Brain microvascular endothelial cell (primary cell): ENCODE measurements at regions not wholly inside any gene's neighbourhood (a gene's known extent, or its start where the extent isn't known, plus 50 kb on each side); places are given as distances from the start of the nearest gene placed in this dataset.

Experiments
- DNase-seq: peaks from one replicate; pipeline ENCODE4 v3.0.0-alpha.2; 2020
- H3K27ac ChIP-seq: fragments of 250-450 bp; sonication (Bioruptor Pico); 2 replicates; pipeline ENCODE4 v1.5.1; 2020; ENCODE audit warnings: mild to moderate bottlenecking, moderate library complexity
- H3K27me3 ChIP-seq: fragments of 250-450 bp; sonication (Bioruptor Pico); replicated peaks from 2 replicates; pipeline ENCODE4 v1.5.1; 2020; ENCODE audit warnings: mild to moderate bottlenecking
- H3K36me3 ChIP-seq: fragments of 250-450 bp; sonication (Bioruptor Pico); replicated peaks from 2 replicates; pipeline ENCODE4 v1.5.1; 2020; ENCODE audit warnings: mild to moderate bottlenecking
- H3K4me3 ChIP-seq: 2 replicates; pipeline ENCODE4 v1.5.1; 2011; ENCODE audit warnings: low read depth, mild to moderate bottlenecking, control low read depth, low read length, moderate library complexity
- in situ Hi-C: cut with HindIII; loops from 2 replicates; pipeline ENCODE4 v1.10.0; 2017; ENCODE audit warnings: low sequenced_read_pairs, low pct_ligation_motif_present
- TF ChIP-seq, protein P1 (sequence below): IDR thresholded peaks from 2 replicates; pipeline ENCODE4 v1.5.1; 2011; ENCODE audit warnings: low read depth, mild to moderate bottlenecking, moderate library complexity, low read length, control low read depth, inconsistent platforms; ENCODE audit errors: missing control alignments

DNA sequence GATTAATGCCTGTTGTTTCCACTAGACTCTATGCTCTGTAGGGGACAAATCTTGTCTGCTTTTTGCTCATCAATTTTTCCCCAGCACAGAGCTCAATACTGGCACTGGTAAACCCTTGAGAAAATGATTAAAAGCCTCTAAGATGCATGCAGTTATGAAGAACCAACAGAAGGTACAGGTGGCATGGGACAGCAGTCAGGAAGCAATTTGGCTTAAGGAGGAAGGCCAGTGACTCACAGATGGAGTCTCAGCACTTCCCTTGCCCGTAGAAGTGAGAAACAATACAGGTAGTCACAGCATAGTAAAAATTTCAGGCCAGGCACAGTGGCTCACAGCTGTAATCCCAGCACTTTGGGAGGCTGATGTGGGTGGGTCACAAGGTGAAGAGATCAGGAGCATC lies 504.7 kb upstream of the RBFOX1 start:
- H3K27ac ChIP-seq = no peak overlapping the region
- no peak overlapping the region for H3K4me3 ChIP-seq
- no peaks in the 10 kb centered on the region for H3K27me3 ChIP-seq
- TF ChIP-seq, protein P1, sequence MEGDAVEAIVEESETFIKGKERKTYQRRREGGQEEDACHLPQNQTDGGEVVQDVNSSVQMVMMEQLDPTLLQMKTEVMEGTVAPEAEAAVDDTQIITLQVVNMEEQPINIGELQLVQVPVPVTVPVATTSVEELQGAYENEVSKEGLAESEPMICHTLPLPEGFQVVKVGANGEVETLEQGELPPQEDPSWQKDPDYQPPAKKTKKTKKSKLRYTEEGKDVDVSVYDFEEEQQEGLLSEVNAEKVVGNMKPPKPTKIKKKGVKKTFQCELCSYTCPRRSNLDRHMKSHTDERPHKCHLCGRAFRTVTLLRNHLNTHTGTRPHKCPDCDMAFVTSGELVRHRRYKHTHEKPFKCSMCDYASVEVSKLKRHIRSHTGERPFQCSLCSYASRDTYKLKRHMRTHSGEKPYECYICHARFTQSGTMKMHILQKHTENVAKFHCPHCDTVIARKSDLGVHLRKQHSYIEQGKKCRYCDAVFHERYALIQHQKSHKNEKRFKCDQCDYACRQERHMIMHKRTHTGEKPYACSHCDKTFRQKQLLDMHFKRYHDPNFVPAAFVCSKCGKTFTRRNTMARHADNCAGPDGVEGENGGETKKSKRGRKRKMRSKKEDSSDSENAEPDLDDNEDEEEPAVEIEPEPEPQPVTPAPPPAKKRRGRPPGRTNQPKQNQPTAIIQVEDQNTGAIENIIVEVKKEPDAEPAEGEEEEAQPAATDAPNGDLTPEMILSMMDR = no peak
- in situ Hi-C loops = no loop called here
- no peaks in the 10 kb centered on the region for H3K36me3 ChIP-seq
- DNase-seq = no peak

- in situ Hi-C loops = no loop called here
- TF ChIP-seq, protein P1 = no peak
- Histone ChIP-seq H3K36me3 (no peaks in the 10 kb centered on the region), H3K27me3 (no peaks in the 10 kb centered on the region), H3K27ac (no peak overlapping the region), H3K4me3 (no peak overlapping the region)
- no peak for DNase-seq
Observed at GRCh38 chr16:6827267-6827666, 505.4 kb upstream of the RBFOX1 start.

- in situ Hi-C loops = no loop called here
- no peak overlapping the region for H3K27ac ChIP-seq
Observed at GRCh38 chr16:6822041-6822440, 510.6 kb upstream of the RBFOX1 start.

GRCh38 chr16:6804461-6804860 lies 528.2 kb upstream of the RBFOX1 start:
- TF ChIP-seq, protein P1 = no peak
- no peak for DNase-seq

More at GRCh38 chr16:6822041-6822440, 510.6 kb upstream of the RBFOX1 start:
- H3K36me3 ChIP-seq = no peaks in the 10 kb centered on the region
- no peak for DNase-seq
- no peaks in the 10 kb centered on the region for H3K27me3 ChIP-seq
- TF ChIP-seq, protein P1 = no peak
- no peak overlapping the region for H3K4me3 ChIP-seq

GRCh38 chr16:6803176-6803575 lies 529.5 kb upstream of the RBFOX1 start:
- H3K27ac ChIP-seq = no peak overlapping the region
- H3K27me3 ChIP-seq = no peaks in the 10 kb centered on the region
- H3K4me3 ChIP-seq = no peak overlapping the region
- DNase-seq = no peak
- in situ Hi-C loops = no loop called here
- H3K36me3 ChIP-seq = no peaks in the 10 kb centered on the region
- TF ChIP-seq, protein P1 = no peak

More at GRCh38 chr16:6804461-6804860, 528.2 kb upstream of the RBFOX1 start:
- no peaks in the 10 kb centered on the region for H3K27me3 ChIP-seq
- H3K27ac ChIP-seq = no peak overlapping the region
- no peak overlapping the region for H3K4me3 ChIP-seq
- no peaks in the 10 kb centered on the region for H3K36me3 ChIP-seq
- in situ Hi-C loops = no loop called here

GRCh38 chr16:6797223-6797622 lies 535.4 kb upstream of the RBFOX1 start:
- no peak overlapping the region for H3K4me3 ChIP-seq
- TF ChIP-seq, protein P1 = no peak
- in situ Hi-C loops = no loop called here
- H3K27me3 ChIP-seq = no peaks in the 10 kb centered on the region
- H3K36me3 ChIP-seq = no peaks in the 10 kb centered on the region
- DNase-seq = no peak
- H3K27ac ChIP-seq = no peak overlapping the region
